Fibroblast of lung (primary cell): ENCODE measurements at regions not wholly inside any gene's neighbourhood (a gene's known extent, or its start where the extent isn't known, plus 50 kb on each side); places are given as distances from the start of the nearest gene placed in this dataset.

ENCODE experiments used
- DNase-seq, 2 donors: peaks; one replicate each; pipeline versions ENCODE4 v3.0.0 to v3.0.0-alpha.2; 2010; ENCODE audit warnings: low read depth in 2 of 2
- H2AFZ ChIP-seq: 2 replicates; pipeline ENCODE4 v1.5.1; 2012; ENCODE audit warnings: low read length, control low read depth, inconsistent platforms
- H3K27ac ChIP-seq: 2 replicates; pipeline ENCODE4 v1.5.1; 2011; ENCODE audit warnings: low read length, control low read depth; ENCODE audit not compliant: insufficient read depth
- H3K27me3 ChIP-seq: 2 replicates; pipeline ENCODE4 v1.5.1; 2011; ENCODE audit warnings: mild to moderate bottlenecking, low read length; ENCODE audit not compliant: control insufficient read depth, insufficient read depth
- H3K36me3 ChIP-seq: 2 replicates; pipeline ENCODE4 v1.5.1; 2011; ENCODE audit warnings: low read length; ENCODE audit not compliant: control insufficient read depth, insufficient read depth
- H3K4me1 ChIP-seq: 2 replicates; pipeline ENCODE4 v1.5.1; 2011; ENCODE audit warnings: low read length; ENCODE audit not compliant: control insufficient read depth, insufficient read depth; ENCODE audit errors: extremely low read depth
- H3K4me2 ChIP-seq: 2 replicates; pipeline ENCODE4 v1.5.1; 2011; ENCODE audit warnings: low read length, control low read depth; ENCODE audit not compliant: insufficient read depth; ENCODE audit errors: extremely low read depth
- H3K4me3 ChIP-seq, 4 experiments: fragments of 200-600 bp in 1 of 4; sonication (generic) in 1 of 4; replicated peaks in 1 of 4; 2 replicates each; pipeline ENCODE4 v1.5.1; 2011 to 2016; ENCODE audit warnings: low read length in 4 of 4, low read depth in 3 of 4, mild to moderate bottlenecking in 3 of 4, control low read depth in 2 of 4, inconsistent platforms in 1 of 4, mixed read lengths in 1 of 4; ENCODE audit not compliant: insufficient read depth in 1 of 4; ENCODE audit errors: control extremely low read depth in 1 of 4
- H3K79me2 ChIP-seq: 2 replicates; pipeline ENCODE4 v1.5.1; 2012; ENCODE audit warnings: mild to moderate bottlenecking, low read length, inconsistent platforms; ENCODE audit not compliant: control insufficient read depth, insufficient read depth
- H3K9ac ChIP-seq: 2 replicates; pipeline ENCODE4 v1.5.1; 2011; ENCODE audit warnings: mild to moderate bottlenecking, low read length, control low read depth; ENCODE audit not compliant: insufficient read depth
- H3K9me3 ChIP-seq: 2 replicates; pipeline ENCODE4 v1.5.1; 2012; ENCODE audit warnings: low read depth, low read length; ENCODE audit not compliant: control insufficient read depth, insufficient read depth
- H4K20me1 ChIP-seq: 2 replicates; pipeline ENCODE4 v1.5.1; 2011; ENCODE audit warnings: low read length; ENCODE audit not compliant: control insufficient read depth, insufficient read depth; ENCODE audit errors: extremely low read depth
- EZH2 ChIP-seq: IDR thresholded peaks from 2 replicates; pipeline ENCODE4 v1.5.1; 2012; ENCODE audit warnings: low read length, control low read depth, mild to moderate bottlenecking; ENCODE audit errors: missing control alignments
- TF ChIP-seq, protein P1 (sequence below), 2 donors: IDR thresholded peaks in 1 of 2; conservative IDR thresholded peaks in 1 of 2; 1 replicate in 1 of 2; 2 replicates in 1 of 2; pipeline ENCODE4 v1.5.1; 2011 to 2012; ENCODE audit warnings: low read length in 2 of 2, control low read depth in 1 of 2, inconsistent platforms in 1 of 2, low read depth in 1 of 2, mild to moderate bottlenecking in 1 of 2

DNA sequence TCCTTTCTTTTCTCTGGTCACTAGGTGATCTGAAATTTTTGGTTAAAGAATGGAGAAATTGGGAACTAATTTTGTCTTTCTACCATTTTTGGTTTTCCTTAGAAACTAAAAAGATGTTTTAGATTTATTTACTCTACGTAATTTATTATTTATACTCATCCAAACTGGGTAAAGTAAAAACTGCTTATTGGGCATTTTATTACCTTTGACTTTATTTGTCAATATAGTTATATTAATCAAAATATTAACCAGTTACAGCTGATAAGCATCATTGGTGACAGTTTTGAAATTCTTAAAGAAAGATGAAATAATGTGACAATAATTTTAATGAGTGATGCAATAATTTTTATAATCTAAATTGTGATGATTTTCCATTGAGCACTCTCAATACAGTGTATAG lies 502.0 kb upstream of the RAG2 start:
- no peak overlapping the region for H3K27ac ChIP-seq
- no peaks in the 10 kb centered on the region for H3K36me3 ChIP-seq
- TF ChIP-seq, protein P1, sequence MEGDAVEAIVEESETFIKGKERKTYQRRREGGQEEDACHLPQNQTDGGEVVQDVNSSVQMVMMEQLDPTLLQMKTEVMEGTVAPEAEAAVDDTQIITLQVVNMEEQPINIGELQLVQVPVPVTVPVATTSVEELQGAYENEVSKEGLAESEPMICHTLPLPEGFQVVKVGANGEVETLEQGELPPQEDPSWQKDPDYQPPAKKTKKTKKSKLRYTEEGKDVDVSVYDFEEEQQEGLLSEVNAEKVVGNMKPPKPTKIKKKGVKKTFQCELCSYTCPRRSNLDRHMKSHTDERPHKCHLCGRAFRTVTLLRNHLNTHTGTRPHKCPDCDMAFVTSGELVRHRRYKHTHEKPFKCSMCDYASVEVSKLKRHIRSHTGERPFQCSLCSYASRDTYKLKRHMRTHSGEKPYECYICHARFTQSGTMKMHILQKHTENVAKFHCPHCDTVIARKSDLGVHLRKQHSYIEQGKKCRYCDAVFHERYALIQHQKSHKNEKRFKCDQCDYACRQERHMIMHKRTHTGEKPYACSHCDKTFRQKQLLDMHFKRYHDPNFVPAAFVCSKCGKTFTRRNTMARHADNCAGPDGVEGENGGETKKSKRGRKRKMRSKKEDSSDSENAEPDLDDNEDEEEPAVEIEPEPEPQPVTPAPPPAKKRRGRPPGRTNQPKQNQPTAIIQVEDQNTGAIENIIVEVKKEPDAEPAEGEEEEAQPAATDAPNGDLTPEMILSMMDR (conservative IDR thresholded peaks at IDR 0.05 in 1 of 2, IDR thresholded peaks at IDR 0.05 in 1 of 2; ENCODE audit: low read depth in 1 of 2, low read length in 2 of 2): no peak
- no peak for TF ChIP-seq EZH2
- H3K9ac ChIP-seq: no peak overlapping the region
- no peak for DNase-seq
- no peaks in the 10 kb centered on the region for H3K4me1 ChIP-seq
- H3K79me2 ChIP-seq: no peaks in the 10 kb centered on the region
- no peak overlapping the region for H3K4me3 ChIP-seq
- H3K4me2 ChIP-seq: no peak overlapping the region
- H3K27me3 ChIP-seq: no peaks in the 10 kb centered on the region
- no peaks in the 10 kb centered on the region for H4K20me1 ChIP-seq
- H2AFZ ChIP-seq: no peak overlapping the region
- no peaks in the 10 kb centered on the region for H3K9me3 ChIP-seq

- Histone ChIP-seq H3K4me3 (no peak overlapping the region), H4K20me1 (no peaks in the 10 kb centered on the region), H3K27ac (no peak overlapping the region), H3K27me3 (no peaks in the 10 kb centered on the region), H2AFZ (no peak overlapping the region), H3K4me2 (no peak overlapping the region), H3K36me3 (no peaks in the 10 kb centered on the region), H3K4me1 (no peaks in the 10 kb centered on the region), H3K79me2 (no peaks in the 10 kb centered on the region), H3K9ac (no peak overlapping the region), H3K9me3 (no peaks in the 10 kb centered on the region)
- TF ChIP-seq EZH2: no peak
- TF ChIP-seq, protein P1 (conservative IDR thresholded peaks at IDR 0.05 in 1 of 2, IDR thresholded peaks at IDR 0.05 in 1 of 2; ENCODE audit: low read depth in 1 of 2, low read length in 2 of 2): no peak
- no peak for DNase-seq
These were observed 494.5 kb upstream of the RAG2 start for GRCh38 chr11:37092487-37092886.

- no peak for TF ChIP-seq EZH2
- TF ChIP-seq, protein P1 (conservative IDR thresholded peaks at IDR 0.05 in 1 of 2, IDR thresholded peaks at IDR 0.05 in 1 of 2; ENCODE audit: low read depth in 1 of 2, low read length in 2 of 2): no peak
- H3K9ac ChIP-seq: no peak overlapping the region
- H3K27ac ChIP-seq: no peak overlapping the region
- no peak overlapping the region for H3K4me2 ChIP-seq
- H3K9me3 ChIP-seq: no peaks in the 10 kb centered on the region
- no peaks in the 10 kb centered on the region for H3K79me2 ChIP-seq
- H3K4me3 ChIP-seq: no peak overlapping the region
- no peaks in the 10 kb centered on the region for H3K27me3 ChIP-seq
- no peaks in the 10 kb centered on the region for H3K4me1 ChIP-seq
- no peaks in the 10 kb centered on the region for H4K20me1 ChIP-seq
- H2AFZ ChIP-seq: no peak overlapping the region
- H3K36me3 ChIP-seq: no peaks in the 10 kb centered on the region
- no peak for DNase-seq
These were observed 491.4 kb upstream of the RAG2 start for GRCh38 chr11:37089439-37089838.
